A549 (cell line): ENCODE measurements at regions not wholly inside any gene's neighbourhood (a gene's known extent, or its start where the extent isn't known, plus 50 kb on each side); places are given as distances from the start of the nearest gene placed in this dataset.

Experiments
- BCL3 ChIP-seq: fragments of >200 bp; sonication (Bioruptor Twin); formaldehyde crosslinking; IDR thresholded peaks from 3 replicates; pipeline ENCODE4 v1.6.1; 2016
- CHD2 ChIP-seq: fragments of 150-350 bp; IDR thresholded peaks from 2 replicates; pipeline ENCODE4 v1.6.1; 2014; ENCODE audit warnings: low read length; ENCODE audit not compliant: partially characterized antibody
- JUN ChIP-seq, 2 experiments: fragments of >200 bp; sonication (Bioruptor Twin); formaldehyde crosslinking; IDR thresholded peaks; 2 replicates in 1 of 2; 3 replicates in 1 of 2; pipeline ENCODE4 v1.6.1; 2016 to 2017
- RNF2 ChIP-seq: fragments of 200-600 bp; sonication (generic); IDR thresholded peaks from 2 replicates; pipeline ENCODE4 v1.6.1; 2016; ENCODE audit warnings: low read depth, mild to moderate bottlenecking, antibody characterized with exemption, moderate library complexity, borderline replicate concordance
- TF ChIP-seq, protein P1 (sequence below): IDR thresholded peaks from 2 replicates; pipeline ENCODE4 v1.6.1; 2012
- TF ChIP-seq, protein P2 (sequence below): fragments of 250-450 bp; sonication (Bioruptor Pico); IDR thresholded peaks from 2 replicates; pipeline ENCODE4 v1.5.0; 2021; ENCODE audit warnings: mild to moderate bottlenecking, moderate library complexity, borderline replicate concordance
- TF ChIP-seq, protein P3 (sequence below): fragments of >200 bp; sonication (Bioruptor Twin); formaldehyde crosslinking; IDR thresholded peaks from 3 replicates; pipeline ENCODE4 v1.5.1; 2016

DNA sequence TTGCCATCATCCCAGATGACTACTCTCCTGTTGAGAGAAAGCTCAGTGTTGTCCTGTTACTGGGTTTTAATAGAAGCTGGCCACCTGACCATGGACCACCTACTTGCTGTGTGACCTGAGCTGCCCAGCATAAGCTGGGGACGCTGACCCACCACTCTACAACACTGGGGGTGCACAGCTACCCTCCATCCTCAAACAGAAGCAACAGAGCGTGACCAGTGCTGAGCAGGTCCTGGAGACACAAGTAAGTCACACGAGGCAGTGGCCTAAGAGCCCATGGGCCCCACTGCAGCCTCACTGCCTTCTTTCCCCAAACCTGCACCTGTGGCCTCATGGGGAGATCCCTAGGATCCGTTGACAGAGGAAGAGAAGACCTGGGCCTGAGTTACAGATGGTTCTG lies 198.6 kb upstream of the ADARB2 start:
- TF ChIP-seq, protein P1, sequence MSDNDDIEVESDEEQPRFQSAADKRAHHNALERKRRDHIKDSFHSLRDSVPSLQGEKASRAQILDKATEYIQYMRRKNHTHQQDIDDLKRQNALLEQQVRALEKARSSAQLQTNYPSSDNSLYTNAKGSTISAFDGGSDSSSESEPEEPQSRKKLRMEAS: no peak
- TF ChIP-seq JUN (IDR thresholded peaks at IDR 0.05) (no peak), CHD2 (no peak), BCL3 (no peak), RNF2 (no peak)
- TF ChIP-seq, protein P2, sequence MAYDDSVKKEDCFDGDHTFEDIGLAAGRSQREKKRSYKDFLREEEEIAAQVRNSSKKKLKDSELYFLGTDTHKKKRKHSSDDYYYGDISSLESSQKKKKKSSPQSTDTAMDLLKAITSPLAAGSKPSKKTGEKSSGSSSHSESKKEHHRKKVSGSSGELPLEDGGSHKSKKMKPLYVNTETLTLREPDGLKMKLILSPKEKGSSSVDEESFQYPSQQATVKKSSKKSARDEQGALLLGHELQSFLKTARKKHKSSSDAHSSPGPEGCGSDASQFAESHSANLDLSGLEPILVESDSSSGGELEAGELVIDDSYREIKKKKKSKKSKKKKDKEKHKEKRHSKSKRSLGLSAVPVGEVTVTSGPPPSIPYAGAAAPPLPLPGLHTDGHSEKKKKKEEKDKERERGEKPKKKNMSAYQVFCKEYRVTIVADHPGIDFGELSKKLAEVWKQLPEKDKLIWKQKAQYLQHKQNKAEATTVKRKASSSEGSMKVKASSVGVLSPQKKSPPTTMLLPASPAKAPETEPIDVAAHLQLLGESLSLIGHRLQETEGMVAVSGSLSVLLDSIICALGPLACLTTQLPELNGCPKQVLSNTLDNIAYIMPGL (CRISPR knock-in tag): no peak
- TF ChIP-seq, protein P3, sequence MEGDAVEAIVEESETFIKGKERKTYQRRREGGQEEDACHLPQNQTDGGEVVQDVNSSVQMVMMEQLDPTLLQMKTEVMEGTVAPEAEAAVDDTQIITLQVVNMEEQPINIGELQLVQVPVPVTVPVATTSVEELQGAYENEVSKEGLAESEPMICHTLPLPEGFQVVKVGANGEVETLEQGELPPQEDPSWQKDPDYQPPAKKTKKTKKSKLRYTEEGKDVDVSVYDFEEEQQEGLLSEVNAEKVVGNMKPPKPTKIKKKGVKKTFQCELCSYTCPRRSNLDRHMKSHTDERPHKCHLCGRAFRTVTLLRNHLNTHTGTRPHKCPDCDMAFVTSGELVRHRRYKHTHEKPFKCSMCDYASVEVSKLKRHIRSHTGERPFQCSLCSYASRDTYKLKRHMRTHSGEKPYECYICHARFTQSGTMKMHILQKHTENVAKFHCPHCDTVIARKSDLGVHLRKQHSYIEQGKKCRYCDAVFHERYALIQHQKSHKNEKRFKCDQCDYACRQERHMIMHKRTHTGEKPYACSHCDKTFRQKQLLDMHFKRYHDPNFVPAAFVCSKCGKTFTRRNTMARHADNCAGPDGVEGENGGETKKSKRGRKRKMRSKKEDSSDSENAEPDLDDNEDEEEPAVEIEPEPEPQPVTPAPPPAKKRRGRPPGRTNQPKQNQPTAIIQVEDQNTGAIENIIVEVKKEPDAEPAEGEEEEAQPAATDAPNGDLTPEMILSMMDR: no peak
